Kidney tubule cell (primary cell): ENCODE measurements at regions not wholly inside any gene's neighbourhood (a gene's known extent, or its start where the extent isn't known, plus 50 kb on each side); places are given as distances from the start of the nearest gene placed in this dataset.

Source experiments
- DNase-seq: peaks from one replicate; pipeline ENCODE4 v3.0.0-alpha.2; 2018; ENCODE audit warnings: low spot score

GRCh38 chrX:40452031-40452430 is 128.7 kb upstream of the ATP6AP2 start:
- DNase-seq = no peak

DNA sequence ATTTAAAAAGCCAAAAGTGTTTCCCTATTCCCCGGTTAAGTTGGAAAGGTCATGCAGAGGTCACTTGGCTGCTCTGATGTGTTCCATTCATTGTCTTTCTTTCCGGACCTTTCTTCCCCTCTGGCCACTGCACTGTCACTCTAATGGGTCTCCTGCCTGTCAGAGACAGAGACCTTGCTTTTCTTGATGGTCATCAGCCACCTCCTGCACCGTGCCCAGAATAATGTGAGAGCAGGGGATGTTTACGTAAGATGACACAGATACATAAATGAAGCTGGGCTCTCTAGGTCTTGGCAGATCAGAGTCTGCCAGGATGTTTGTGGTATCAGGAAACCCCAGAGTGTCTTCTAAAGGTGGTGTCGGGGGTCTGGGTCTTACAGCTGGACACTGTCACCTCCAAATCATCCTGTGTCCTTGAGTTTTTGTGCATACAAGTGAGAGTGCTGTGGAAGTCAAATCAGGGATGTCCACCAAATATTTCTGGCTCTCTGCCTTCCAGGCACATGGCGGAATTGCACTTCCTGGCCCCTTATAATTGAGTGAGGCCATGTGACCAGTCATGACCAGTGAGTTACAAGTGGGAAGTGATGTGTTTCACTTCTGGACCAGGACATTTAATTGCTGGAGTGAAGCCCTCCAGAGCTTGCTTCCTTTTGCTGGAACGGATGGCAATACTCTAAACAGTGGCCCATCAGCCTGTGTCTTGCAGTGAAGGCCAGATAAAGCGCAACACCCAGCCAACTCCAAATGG is 130.6 kb upstream of the ATP6AP2 start:
- no peak for DNase-seq

DNA sequence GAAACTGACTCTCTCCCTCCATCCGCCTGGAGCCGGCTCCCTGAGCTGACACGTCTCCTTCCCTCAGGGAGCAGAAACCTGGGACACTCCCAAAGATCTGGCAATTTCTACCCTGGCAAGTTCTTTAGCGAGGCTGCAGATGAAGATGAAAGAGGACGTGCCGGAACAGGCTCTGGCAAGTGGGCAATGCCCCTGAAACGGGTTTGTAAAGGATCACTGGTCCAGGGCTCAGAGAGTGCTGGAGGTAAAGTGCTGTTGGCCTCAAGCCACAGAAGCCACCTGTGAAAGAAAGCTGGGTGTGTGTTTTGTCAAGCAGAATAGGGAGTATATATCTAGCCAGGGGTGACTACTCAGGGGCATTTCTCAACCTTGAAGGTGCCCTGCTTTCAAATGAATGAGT is 131.4 kb upstream of the ATP6AP2 start:
- no peak for DNase-seq

GRCh38 chrX:40448793-40449192 is 132.0 kb upstream of the ATP6AP2 start:
- no peak for DNase-seq

DNA sequence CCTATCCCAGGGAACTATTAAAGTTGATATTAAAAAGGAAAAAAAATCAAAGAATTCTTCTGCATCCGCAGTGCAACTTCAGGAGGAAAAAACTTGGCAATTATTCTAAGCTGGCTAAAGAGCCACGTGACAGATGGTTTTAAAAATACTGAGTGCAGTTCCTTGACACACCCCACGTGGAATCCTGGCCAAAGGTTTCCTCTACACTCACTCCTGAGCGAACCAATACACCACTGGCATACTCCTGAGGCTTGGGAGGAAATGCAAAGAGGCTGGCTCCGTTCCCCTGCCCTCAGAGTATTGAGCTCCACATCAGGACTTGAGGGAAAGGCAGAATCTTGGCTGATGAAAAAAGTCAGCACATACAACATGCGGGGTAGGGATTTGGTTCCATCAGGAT is 133.8 kb upstream of the ATP6AP2 start:
- DNase-seq = no peak

DNA sequence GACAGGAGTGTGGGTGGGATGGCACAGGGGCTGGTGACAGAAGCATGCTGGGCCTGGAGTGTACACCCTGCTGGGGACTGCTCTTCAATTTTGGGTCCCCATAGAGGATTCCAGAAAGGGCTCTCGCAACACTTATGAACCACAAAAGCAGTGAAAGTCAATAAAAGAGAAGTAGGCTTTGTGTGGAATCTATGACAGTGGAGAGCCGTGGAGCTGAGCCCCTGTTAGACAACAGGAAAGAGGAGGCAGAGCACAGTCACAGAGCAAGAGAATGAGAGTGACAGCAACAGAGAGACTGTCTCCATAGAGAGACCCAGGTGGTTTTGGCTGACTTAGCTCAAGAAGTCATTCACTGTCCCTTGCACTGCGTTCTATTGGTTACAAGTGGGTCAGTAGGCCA is 135.1 kb upstream of the ATP6AP2 start:
- DNase-seq = no peak

GRCh38 chrX:40444798-40445496 is 135.8 kb upstream of the ATP6AP2 start:
- no peak for DNase-seq

GRCh38 chrX:40444133-40444532 is 136.6 kb upstream of the ATP6AP2 start:
- no peak for DNase-seq

DNA sequence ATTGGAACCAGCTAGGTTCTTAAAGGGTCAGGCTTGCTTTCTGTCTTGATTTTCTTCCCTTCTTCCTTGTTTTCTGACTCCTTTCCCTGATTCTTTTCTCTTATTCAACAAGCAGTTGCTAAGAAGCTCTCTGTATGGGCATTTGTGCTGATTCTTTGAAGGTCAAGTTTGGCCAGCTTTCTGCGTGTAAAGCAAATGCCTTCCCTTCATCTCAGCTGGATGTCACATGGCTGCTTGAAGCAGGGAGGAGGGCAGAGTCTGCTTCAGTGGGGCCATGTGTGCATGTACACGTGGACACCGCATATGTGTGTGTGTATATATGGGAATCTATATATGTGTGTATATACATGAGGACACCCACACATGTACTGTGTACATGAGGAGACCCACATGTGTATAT is 139.9 kb upstream of the ATP6AP2 start:
- no peak for DNase-seq

GRCh38 chrX:40439625-40440532 is 140.9 kb upstream of the ATP6AP2 start:
- DNase-seq = no peak

DNA sequence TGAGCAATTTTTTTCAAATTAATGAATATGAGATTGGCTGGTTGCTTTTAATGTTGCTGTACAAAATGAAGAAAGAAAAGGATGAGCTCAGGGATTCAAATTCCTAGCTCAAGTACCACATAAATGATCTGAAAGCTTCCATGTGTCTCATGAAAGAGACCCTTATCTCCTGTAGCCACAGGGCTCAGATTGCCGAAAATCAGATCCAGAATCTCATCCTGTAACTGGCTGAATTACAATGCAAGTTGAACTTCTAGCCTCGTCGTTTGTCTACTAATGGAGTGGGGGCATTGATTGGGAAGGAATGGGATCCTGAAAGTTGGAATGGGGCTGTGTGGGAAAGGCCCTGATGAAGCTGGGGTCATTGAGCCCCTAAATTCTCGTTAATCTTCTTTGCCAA is 143.4 kb upstream of the ATP6AP2 start:
- DNase-seq = no peak

GRCh38 chrX:40434947-40435346 is 145.8 kb upstream of the ATP6AP2 start:
- no peak for DNase-seq

DNA sequence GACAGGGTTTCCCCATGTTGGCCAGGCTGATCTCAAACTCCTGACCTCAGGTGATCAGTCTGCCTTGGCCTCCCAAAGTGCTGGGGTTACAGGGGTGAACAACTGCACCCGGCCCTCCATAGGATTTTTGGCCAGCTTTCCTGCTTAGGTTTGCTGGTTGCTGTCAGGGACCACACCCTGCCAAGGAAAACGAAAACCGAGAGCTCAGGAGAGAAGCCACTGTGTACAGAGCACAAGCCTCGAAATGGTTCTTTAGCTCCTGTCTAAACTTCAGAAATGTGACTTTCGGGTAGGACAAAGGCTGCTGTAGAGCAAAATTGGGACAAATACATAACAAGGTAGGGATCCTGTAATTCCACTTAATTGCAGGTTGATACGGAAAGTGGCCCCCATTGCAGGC is 146.3 kb upstream of the ATP6AP2 start:
- DNase-seq = no peak

- no peak for DNase-seq
Measured at GRCh38 chrX:40433160-40433559, 147.6 kb upstream of the ATP6AP2 start.

- no peak for DNase-seq
Measured at GRCh38 chrX:40424259-40424658, 156.5 kb upstream of the ATP6AP2 start.

DNA sequence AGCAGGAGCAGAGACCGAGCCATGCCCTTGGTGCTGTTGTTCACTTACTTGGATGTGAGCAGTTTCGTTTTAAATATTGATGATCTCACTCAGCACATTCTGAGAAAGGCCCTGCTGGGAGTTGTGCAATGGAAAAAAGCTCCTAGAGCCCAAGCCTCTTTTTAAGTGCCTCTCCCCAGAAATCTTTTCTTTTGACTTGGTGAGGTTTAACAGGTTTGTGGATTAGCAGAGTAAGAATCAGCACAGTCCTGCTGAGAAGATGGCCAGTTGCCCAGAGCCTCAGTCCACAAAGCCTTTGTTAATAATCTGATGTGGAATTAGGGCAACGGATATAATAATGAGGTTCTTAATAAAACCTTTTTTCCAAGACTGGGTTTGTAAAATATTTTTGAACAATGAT is 157.5 kb upstream of the ATP6AP2 start:
- no peak for DNase-seq

- DNase-seq = no peak
Measured at GRCh38 chrX:40422021-40422420, 158.7 kb upstream of the ATP6AP2 start.

- peak; percentile 83 for DNase-seq
Measured at GRCh38 chrX:40420899-40421729, 159.7 kb upstream of the ATP6AP2 start.

- DNase-seq = no peak
Measured at GRCh38 chrX:40418813-40419195, 162.0 kb upstream of the ATP6AP2 start.

GRCh38 chrX:40418146-40418812 is 162.5 kb upstream of the ATP6AP2 start:
- DNase-seq = peak; percentile 66

GRCh38 chrX:40415675-40416074 is 165.1 kb upstream of the ATP6AP2 start:
- no peak for DNase-seq
